Caki2 (cell line): ENCODE measurements at regions not wholly inside any gene's neighbourhood (a gene's known extent, or its start where the extent isn't known, plus 50 kb on each side); places are given as distances from the start of the nearest gene placed in this dataset.
"Not testable (repeated sequence)": the region's sequence is repeated elsewhere in the genome, so short reads cannot be mapped to it uniquely, and the experiment has no call there.

ENCODE experiments used
- DNase-seq: peaks from one replicate; pipeline ENCODE4 v3.0.0-alpha.2; 2015; ENCODE audit warnings: low read depth
- in situ Hi-C: cut with HindIII; loops from 2 replicates; pipeline ENCODE4 v1.10.0; 2016; ENCODE audit warnings: low sequenced_read_pairs, low pct_unique_long_range_greater_than_20kb, mixed read lengths

DNA sequence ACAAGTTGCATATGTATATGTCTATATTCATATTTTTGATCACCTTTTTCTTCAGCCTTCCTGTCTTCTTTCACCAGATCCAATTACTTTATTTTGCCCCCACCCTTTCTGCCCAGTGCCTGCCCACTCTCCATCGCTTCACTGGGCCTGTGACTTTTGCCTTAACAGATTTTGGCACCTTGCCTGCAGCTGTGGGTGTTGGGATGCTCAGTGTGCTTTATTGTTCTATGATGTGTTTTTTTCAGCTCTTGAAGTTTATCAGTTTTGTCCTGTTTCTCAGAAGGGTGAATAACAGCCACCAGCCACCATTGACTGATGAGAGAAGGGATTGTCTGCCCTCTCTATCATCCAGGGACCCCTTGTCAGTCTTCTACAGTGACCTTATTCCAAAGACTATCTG, 77.2 kb upstream of the GALNT7 start:
- DNase-seq: peak; percentile 19
- in situ Hi-C loops: no loop called here

DNA sequence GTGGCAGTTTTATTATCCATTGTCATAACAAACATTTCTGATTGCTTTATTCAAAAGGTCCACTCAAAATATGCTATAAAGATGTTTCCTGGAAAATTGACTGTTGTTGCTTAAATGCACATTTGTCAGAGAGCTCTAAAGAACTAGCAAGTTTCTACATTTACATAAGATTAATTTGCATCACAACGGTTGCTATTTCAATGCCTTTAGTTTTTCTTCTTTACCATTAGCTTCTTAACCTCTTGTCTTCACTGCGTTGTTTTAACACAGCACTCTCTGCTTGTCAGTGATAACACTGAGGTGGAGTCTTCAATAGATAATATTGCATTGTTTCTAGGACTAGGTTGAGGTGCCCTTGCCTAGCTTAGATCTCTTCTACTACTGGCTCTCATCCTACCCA, 76.7 kb upstream of the GALNT7 start:
- in situ Hi-C loops: no loop called here

DNA sequence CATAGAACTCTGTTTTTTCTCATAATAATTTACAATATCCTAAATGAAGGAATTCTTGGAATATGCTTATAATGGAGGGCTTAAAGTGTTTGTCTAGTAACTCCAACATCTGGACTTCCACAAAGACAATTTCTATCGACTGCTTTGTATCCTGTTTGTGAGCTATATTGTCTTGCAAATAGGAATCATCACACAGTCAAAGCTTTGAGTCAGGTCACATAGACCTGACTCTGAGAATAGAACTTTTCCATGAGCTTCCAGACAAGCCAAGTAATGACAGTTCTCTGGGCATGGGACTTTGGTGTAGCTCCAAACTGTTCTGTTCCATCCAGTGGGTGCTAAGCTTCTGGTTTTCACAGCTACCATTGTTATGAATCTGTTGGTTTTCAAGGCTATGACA, 75.2 kb upstream of the GALNT7 start:
- in situ Hi-C loops: no loop called here
- no peak for DNase-seq

More for the DNA sequence above, 76.7 kb upstream of the GALNT7 start:
- DNase-seq: no peak

DNA sequence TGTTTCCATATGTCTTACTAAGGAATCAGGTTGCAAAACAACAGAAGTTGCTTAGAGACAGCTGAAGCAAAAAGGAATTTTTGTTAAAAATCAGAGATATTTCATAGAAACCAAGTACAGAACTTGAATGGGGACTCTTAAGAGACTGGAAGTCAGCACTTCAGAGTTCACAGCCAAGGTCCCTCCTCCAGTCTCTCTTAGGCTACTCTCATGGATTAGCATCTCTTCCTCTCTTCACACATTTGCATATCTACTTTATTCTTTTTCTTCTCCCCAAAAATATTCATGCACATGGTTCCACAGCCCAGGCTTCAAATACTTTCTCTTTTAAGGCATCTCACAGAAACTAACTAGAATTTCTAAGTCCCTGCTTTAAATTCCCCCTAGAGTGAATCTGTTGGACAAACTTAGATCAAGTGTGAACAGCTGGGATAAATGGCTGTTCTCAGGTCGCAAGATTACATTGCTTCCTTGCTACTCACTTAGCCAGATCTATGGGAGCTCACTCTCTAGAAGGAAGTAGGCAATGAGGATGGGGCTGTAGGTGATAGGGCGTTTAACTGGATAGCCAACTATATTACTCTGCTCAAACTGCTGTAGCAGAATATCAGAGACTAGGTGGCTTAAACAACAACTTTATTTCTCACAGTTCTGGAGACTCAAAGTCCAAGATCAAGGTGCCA, 73.7 kb upstream of the GALNT7 start:
- in situ Hi-C loops: no loop called here
- no peak for DNase-seq

DNA sequence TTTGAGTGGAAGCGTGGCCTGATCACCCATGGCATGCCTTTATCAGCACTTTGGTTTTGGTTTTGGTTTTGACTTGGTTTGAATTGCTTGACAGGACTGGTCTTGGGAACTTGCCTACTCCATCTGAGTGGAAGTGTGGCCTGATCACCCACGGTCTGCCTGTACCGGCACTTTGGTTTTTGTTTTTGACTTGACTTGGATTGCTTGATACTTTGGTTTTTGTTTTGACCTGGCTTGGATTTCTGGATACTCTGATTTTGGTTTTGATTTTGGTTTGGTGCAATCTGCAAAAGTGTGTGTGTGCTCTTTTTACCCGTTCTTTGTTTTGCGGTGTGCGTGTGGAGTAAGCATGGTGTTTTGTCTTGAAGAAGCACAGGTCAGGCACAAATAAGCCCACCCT, 69.2 kb upstream of the GALNT7 start:
- DNase-seq, in situ Hi-C loops: not testable (repeated sequence)

DNA sequence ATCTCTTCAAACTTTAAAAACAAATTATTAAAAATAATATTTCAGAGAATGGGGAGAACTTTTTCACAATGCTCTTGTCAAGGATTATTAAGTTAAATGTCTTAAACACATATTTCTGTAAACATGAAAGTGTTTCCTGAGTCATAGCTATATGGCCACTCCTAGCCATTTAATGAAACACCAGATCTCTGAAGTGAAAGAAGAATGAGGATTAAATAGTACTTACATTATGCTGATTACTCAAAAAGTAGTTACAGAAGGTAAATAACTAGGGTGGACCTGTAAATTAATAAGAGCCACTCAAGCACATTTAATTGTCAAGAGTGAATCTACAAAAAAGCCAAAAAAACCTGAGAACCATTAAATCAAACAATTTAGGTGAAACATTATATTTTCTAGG, 57.6 kb upstream of the GALNT7 start:
- in situ Hi-C loops: no loop called here

DNA sequence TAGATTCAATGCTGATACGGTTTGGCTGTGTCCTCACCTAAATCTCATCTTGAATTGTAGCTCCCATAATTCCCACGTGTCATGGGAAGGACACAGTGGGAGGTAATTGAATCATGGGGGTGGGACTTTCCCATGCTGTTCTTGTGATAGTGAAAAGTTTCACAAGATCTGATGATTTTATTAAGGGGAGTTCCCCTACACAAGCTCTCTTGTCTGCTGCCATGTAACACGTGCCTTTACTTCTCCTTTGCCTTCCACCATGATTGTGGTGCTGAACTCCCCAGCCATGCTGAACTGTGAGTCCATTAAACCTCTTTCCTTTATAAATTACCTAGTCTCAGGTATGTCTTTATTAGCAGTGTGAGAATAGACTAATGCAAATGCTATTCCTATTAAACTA, 51.2 kb upstream of the GALNT7 start:
- DNase-seq, in situ Hi-C loops: not testable (repeated sequence)

More for the DNA sequence above, 57.6 kb upstream of the GALNT7 start:
- DNase-seq: no peak
